CD4-positive, alpha-beta T cell treated with Interleukin-6 for 4 hours (primary cell): ENCODE measurements at regions not wholly inside any gene's neighbourhood (a gene's known extent, or its start where the extent isn't known, plus 50 kb on each side); places are given as distances from the start of the nearest gene placed in this dataset.

Experiments
- DNase-seq: peaks from one replicate; pipeline ENCODE4 v3.0.0-alpha.2; 2020; ENCODE audit warnings: mixed read lengths

DNA sequence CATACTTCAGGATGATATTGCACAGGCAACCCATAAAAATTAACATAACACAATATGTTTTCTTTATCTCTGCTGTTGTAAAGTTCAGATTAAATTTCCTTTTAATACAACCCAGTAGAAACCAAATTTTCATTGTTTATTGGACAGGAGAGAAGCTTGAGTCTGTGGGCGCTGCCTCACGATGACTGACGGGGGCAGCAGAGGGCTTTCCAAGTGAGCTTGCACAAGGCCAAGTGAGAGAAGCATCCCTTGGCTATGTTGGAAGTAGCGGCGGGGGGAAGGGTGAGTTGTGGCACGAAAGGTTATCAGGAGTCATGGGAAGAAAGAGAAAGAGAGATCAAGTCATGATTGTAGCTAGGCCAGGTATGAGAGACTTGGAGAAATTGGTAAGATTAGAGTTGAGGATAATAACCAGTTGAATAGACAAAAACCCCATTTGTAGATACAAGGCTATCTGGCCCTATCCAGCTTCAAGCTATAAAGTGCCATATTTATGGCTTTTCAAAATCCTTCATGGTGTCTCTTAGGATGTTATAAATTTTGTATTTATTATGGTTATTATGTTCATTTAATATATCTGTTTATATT, 413.7 kb upstream of the FAM98A start:
- DNase-seq: no peak

GRCh38 chr2:34011684-34012083, 412.6 kb upstream of the FAM98A start:
- DNase-seq: no peak

GRCh38 chr2:34005901-34006300, 406.8 kb upstream of the FAM98A start:
- DNase-seq: no peak

DNA sequence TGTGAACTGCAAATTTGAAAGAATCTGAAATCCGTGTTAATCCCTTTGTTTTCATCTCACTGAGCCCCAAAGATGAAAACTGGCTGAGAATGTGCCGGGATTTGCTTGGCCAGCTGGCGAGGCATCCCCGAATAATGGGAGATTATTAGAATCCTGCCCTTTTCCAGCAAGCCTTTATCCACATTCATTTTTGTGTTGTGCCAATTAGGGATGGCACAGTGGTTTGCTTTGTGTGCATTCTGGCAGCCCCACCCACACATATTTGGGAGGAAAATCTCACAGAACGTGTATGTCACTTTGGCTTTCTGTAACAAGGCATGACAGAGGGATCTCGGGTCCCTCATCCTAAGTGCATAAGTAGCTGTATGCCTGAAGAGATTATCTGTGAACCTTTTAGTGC, 405.8 kb upstream of the FAM98A start:
- no peak for DNase-seq

DNA sequence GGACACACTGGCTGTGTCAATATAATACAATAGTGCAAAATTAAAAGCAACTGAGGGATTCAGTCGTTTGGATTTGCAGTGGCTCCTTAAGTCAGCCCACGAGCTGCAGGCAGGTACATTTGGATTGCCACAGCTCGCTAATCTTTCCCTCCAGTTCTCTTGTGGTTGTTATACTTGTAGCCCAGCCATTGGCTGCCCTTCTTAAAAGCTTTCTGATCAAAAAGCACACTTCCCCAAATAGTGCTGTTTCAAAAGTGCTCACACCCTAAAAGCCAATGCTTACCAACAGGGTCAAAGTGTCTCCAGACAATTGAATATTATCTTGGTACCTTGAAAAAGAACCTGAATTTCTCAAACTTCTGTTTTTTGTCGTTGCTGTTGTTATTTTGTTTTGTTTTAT, 404.7 kb upstream of the FAM98A start:
- DNase-seq: no peak

DNA sequence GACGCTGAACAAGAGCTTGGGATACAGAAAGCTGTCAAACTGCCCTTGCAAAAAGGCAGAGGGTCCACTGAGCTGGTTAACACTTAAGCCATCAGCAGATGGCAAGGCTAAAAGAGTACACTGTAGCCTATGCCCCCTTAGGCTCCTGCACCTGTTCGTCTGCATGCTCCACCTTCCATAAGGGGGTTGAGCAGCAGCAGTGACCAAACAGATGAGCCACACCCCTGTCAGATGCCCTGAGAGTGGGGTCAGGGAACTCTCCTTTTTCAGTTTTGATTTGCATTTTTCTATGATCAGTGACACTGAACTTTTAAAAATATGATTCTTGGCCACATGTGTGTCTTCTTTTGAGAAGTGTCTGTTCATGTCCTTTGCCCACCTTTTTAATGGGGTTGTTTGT, 402.5 kb upstream of the FAM98A start:
- DNase-seq: no peak

- DNase-seq: no peak
Measured at GRCh38 chr2:33984131-33984530, 385.0 kb upstream of the FAM98A start.

GRCh38 chr2:33978471-33978870, 379.4 kb upstream of the FAM98A start:
- DNase-seq: no peak

- no peak for DNase-seq
Measured at GRCh38 chr2:33975498-33975897, 376.4 kb upstream of the FAM98A start.

GRCh38 chr2:33967103-33967502, 368.0 kb upstream of the FAM98A start:
- DNase-seq: no peak

DNA sequence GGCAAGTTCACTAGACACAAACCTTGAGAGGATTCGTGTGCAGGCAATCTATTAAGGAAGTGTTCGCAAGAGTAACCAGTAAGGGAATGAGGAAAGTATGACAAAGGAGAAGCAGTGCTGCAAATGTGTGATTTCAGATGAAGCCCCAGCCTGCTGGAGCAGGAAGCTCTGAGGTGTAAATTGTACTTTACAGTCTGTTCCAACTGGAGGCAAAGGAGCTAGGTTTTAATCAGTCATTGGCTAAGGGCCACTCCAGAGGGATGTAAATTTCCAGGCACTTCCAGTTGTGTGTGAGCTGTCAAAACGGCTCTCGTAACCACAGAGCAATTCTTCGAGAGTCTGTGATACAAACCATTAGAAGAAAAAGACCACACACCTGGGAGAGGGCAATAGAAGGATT, 359.5 kb upstream of the FAM98A start:
- no peak for DNase-seq

DNA sequence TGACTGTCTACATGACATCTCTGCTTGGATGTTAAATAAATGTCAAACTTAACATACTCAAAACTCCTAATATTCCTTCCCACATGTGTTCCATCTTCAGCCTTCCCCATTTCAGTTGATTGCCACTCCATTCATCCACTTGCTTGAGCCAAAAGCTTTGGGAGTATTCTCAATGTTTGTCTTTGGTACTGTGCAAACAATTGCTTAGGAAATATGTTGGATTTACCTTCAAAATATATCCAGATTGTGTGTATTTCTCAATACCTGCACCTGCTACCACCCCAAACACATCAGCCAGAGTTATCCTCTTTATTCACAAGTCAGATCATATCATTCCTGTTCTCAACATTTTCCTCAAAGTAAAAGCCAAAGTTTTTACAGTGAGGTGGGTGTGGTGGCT, 350.3 kb upstream of the FAM98A start:
- no peak for DNase-seq

DNA sequence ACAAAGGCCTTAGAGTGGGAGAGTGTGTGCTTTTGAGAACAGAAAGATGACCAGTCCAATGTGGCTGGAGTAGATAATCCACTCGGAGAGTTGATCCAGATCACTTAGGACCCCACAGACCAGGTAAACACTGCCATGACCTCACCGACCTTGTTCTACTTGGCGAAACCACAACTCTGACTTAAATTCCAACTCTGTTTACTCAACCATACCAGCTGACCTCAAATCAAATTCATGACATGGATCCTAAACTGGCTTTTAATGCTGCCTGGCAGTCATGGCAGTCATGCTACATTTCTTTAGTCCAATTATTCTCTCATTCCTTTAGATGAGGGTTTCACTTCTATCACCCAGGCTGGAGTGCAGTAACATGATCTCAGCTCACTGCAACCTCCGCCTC, 347.1 kb upstream of the FAM98A start:
- no peak for DNase-seq

DNA sequence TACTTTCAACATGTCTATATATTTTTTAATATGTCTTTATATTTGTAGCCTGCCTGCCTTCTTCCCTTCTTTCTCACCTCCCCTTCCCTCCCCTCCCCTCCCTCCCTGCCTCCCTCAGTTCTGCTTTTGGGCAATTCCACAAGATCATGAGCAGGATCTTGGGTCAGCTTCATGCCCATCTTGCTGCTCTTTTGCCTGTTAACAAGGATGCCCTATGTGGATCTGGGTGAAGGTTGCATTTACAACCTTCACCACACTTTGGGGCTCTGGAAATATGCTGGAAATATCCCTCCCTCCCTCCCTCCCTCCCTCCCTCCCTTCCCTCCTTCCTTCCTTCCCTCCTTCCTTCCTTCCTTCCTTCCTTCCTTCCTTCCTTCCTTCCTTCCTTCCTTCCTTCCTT, 334.1 kb upstream of the FAM98A start:
- no peak for DNase-seq

GRCh38 chr2:33931164-33931563, 332.1 kb upstream of the FAM98A start:
- no peak for DNase-seq

GRCh38 chr2:33929467-33929866, 330.4 kb upstream of the FAM98A start:
- no peak for DNase-seq

- DNase-seq: no peak
Measured at GRCh38 chr2:33927756-33928155, 328.7 kb upstream of the FAM98A start.

GRCh38 chr2:33925311-33925710, 326.2 kb upstream of the FAM98A start:
- no peak for DNase-seq

DNA sequence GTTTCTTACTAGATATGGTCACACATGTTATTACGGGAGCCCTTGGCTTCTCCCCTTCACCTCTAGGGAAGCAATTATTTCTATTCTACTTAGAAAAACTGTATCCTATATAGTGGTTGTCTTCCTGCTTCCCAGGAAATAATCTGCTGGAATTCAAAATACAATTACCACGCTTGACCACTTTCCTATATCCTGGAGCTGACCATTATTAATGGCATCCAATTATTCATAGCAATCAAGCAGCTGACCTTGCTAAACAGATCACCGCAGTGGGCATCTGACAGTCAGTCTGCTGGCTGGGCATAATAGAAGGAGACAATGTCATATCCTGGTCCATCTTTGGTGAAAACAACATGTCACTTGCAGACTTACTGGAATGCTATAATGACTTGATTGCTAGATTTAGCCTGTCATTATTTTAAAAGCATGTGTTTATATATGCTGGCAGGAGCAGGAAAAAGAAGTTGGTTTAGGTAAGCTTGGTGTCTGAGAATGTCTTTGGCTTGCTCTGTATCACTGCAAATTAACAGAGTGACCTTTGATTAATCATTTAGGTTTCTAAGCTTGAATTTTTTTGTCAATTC, 325.6 kb upstream of the FAM98A start:
- no peak for DNase-seq

DNA sequence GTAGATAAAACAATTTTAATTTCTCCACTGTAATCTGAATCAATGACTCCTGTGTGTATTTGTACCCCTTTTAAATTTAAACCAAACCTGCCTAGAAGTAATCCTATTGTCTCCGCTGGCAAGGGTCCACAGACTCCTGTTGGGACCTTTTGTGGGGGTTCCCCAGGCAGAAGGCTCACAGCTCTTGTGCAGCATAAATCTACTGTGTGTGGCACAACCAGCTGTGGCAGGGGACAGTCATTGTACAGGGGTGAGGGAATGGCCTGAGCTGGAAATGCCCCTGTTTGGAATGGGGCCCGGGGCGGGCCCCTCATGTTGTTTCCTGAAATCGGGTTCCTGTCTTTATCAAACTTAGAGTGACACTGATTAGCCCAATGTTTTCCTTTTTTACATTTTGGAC, 318.2 kb upstream of the FAM98A start:
- DNase-seq: no peak

DNA sequence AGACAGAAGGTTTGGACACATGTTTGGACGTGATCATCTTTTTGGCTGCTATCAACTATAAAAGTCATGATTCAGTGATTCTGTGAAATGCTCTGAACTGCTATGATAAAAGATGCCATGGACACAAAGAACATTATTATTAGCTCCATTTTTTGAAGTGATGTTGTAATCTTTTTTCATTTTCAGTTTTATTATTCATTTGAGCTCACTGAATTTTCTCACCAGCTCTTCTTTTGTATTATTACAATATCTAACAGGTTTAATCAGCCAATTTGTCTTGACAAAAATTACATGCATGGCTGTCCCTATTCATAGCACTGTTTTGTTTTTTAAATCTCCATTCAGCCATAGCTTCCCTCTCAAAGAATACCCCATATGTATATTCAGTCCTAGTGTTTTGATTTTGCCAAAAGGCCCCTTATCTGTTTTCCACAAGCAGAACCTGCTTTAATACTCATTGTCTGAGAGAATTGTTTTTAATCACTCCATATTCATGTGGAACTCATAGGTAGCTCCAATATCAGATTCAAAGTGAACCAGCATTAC, 314.0 kb upstream of the FAM98A start:
- DNase-seq: no peak

DNA sequence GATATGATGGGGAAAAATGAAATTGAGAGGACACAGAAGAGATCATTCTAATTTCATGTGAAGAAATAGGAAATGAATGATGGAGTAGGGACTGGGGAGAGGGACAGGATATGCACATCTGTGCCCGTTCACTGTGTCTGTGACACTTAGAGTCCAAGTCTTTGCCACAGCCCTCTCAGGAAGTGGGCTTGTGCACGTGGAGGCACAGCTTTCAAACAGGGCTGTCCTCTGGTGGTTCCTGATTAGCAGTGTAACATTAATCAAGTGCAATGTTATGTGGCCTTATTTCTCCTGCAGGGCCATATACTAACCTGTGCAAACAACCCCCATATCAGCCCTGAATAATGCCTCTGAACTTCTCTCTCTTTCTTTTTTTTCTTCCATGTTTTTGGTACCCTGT, 312.2 kb upstream of the FAM98A start:
- no peak for DNase-seq

DNA sequence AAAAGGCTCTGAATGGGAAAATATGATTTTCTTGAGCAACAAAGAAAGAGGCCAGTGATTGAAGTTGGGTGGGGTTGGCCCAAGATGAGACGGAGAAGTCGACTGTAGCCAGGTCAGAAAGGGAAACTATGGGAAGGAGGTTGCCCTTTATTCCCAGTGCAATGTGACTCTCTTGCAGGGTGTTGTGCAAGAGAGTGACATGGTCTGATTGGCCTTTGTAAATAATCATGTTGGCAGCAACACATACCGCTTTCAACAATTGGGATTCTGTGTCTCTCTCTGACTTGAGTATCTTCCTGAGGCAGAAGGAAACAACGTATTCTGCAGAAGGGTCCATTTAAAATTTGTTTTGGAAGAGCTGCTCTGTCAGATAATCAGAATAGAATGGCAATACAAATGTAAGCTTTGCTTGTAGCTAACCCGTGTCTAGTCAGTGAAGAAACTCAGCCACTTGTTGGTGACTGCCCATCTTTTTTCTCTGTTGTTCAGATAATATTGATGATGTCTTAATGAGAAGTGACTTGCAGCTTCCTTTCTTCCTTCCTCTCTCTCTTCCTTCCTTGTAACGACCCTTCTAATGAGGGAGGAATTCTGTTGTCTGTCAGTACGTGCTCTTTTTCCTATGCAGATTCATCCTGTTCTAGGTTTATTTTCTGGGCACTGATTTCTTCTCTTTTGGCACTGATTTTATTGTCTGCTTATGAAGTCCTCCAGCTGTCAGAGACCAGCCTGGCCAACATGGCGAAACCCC, 311.0 kb upstream of the FAM98A start:
- no peak for DNase-seq

DNA sequence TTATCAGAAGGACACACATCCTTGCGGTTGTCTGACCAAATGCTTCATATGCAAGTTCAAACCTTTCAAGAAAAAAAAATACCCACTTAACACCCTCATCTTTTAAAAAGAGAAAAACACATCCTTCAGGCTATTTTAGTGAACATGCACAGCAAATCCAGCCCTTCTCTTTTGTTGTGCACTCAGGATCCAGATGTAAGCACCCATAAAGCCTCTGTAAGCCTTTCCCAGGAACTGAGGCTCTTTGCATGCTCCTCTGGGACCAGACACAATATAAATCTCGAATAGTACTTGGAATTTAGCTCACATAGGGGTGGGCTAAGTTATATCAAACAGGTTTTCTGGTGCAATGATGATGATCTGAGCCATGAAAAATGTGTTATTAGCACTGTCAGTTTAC, 308.8 kb upstream of the FAM98A start:
- DNase-seq: no peak
